AG09319 (cell line): ENCODE measurements at regions not wholly inside any gene's neighbourhood (a gene's known extent, or its start where the extent isn't known, plus 50 kb on each side); places are given as distances from the start of the nearest gene placed in this dataset.

Source experiments
- DNase-seq: peaks from one replicate; pipeline ENCODE4 v3.0.0-alpha.2; 2010; ENCODE audit warnings: low read depth; ENCODE audit errors: extremely low read depth
- CTCF ChIP-seq: IDR thresholded peaks from 2 replicates; pipeline ENCODE4 v1.5.1; 2011; ENCODE audit warnings: low read depth, mild to moderate bottlenecking, inconsistent platforms, low read length, moderate library complexity

- DNase-seq = no peak
- no peak for TF ChIP-seq CTCF
These were observed 226.9 kb downstream of the LRRK2 start for GRCh38 chr12:40451661-40452060.

GRCh38 chr12:40464121-40464520, 228.1 kb upstream of the CNTN1 start:
- no peak for DNase-seq
- no peak for TF ChIP-seq CTCF

GRCh38 chr12:40469736-40470135, 222.5 kb upstream of the CNTN1 start:
- no peak for DNase-seq
- no peak for TF ChIP-seq CTCF

GRCh38 chr12:40473962-40474361, 218.3 kb upstream of the CNTN1 start:
- no peak for DNase-seq
- no peak for TF ChIP-seq CTCF

- no peak for DNase-seq
- no peak for TF ChIP-seq CTCF
These were observed 217.6 kb upstream of the CNTN1 start for GRCh38 chr12:40474630-40475029.

- no peak for DNase-seq
- no peak for TF ChIP-seq CTCF
These were observed 192.4 kb upstream of the CNTN1 start for GRCh38 chr12:40499856-40500255.

GRCh38 chr12:40502322-40502721, 189.9 kb upstream of the CNTN1 start:
- DNase-seq = no peak
- no peak for TF ChIP-seq CTCF
